ENCODE measurements at regions not wholly inside any gene's neighbourhood (a gene's known extent, or its start where the extent isn't known, plus 50 kb on each side); places are given as distances from the start of the nearest gene placed in this dataset.

DNA sequence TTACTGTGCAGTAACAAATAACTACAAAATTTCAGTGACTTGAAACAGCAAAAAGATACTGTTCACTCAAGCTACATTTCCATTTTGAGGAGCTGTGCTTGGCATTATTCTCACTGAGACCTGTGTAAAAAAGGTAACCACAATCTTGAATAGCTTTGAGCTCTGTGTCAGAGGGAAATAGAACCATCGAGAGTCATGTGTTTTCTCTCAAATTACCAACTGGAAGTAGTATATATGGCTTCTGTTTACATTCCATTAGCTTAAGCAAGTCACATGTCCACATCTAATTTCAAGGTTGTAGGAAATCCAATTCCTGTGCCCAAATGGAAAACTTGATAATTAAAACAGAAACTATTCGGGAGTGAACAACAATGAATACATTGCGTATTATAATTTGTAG is 82.9 kb upstream of the BANK1 start:
- no TSS peak for BruUV-seq (replicated peaks)
- Histone ChIP-seq H3K4me1 (ENCODE audit: control insufficient read depth, insufficient read depth, low read length) (no peaks in the 10 kb centered on the region), H3K36me3 (ENCODE audit: control insufficient read depth, insufficient read depth, low read length) (no peaks in the 10 kb centered on the region), H3K4me3 (ENCODE audit: low read depth in 2 of 2, low read length in 2 of 2) (no peak overlapping the region), H3K27ac (ENCODE audit: low read length) (no peak overlapping the region), H3K27me3 (ENCODE audit: control insufficient read depth, insufficient read depth, low read length) (no peaks in the 10 kb centered on the region), H3K9me3 (ENCODE audit: control insufficient read depth, insufficient read depth, low read depth, low read length) (0 out of 2 replicates have a peak, but pooled peaks cover 2% of the 10 kb centered on the region)
- ChIA-PET POLR2A (no interaction called here), CTCF (no interaction called here)
- in situ Hi-C loops (cut with HindIII; ENCODE audit: low pct_unique_long_range_greater_than_20kb, low sequenced_read_pairs): no loop called here
- DNase-seq (ENCODE audit: low read depth, low spot score) (no peak), ATAC-seq (no peak)
- TF ChIP-seq TCF7L2 (IDR thresholded peaks at IDR 0.05; ENCODE audit: low read depth, low read length) (no peak), POLR2AphosphoS5 (IDR thresholded peaks at IDR 0.05; ENCODE audit: low read depth, low read length) (no peak), REST (IDR thresholded peaks at IDR 0.05; ENCODE audit: insufficient read depth in 1 of 2, low read depth in 2 of 2, low read length in 1 of 2) (no peak), SIN3A (IDR thresholded peaks at IDR 0.05; ENCODE audit: borderline replicate concordance, insufficient read depth, low read depth, low read length) (no peak)
- TF ChIP-seq, protein P1, sequence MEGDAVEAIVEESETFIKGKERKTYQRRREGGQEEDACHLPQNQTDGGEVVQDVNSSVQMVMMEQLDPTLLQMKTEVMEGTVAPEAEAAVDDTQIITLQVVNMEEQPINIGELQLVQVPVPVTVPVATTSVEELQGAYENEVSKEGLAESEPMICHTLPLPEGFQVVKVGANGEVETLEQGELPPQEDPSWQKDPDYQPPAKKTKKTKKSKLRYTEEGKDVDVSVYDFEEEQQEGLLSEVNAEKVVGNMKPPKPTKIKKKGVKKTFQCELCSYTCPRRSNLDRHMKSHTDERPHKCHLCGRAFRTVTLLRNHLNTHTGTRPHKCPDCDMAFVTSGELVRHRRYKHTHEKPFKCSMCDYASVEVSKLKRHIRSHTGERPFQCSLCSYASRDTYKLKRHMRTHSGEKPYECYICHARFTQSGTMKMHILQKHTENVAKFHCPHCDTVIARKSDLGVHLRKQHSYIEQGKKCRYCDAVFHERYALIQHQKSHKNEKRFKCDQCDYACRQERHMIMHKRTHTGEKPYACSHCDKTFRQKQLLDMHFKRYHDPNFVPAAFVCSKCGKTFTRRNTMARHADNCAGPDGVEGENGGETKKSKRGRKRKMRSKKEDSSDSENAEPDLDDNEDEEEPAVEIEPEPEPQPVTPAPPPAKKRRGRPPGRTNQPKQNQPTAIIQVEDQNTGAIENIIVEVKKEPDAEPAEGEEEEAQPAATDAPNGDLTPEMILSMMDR (IDR thresholded peaks at IDR 0.05): no peak
- intact Hi-C loops (cut with micrococcal nuclease; ENCODE audit: unreplicated experiment): no loop called here

DNA sequence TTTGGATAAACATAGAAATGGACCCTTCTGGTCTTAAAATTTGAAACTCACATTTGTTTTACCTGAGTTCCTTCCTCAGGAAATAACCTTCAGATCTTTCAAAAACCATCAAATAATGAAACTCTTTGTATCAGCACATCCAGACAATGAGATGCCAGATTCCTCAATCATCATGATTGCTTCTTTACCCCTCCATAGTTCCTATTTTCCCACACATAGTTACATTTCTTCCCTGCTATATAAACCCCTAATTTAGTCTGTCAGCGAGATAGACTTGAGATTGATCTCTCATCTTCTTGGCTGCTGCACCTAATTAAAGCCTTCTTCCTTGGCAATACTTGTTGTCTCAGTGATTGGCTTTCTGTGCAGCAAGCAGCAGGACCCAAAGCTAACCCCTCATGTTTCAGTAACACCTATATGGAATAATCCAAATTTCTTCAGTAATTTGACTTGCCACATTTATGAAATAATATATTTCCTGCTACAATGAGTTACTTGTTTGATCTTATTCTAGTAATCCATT is 83.9 kb upstream of the BANK1 start:
- ChIA-PET POLR2A (no interaction called here), CTCF (no interaction called here)
- H3K4me1 ChIP-seq (ENCODE audit: control insufficient read depth, insufficient read depth, low read length): no peaks in the 10 kb centered on the region
- no peak overlapping the region for H3K27ac ChIP-seq (ENCODE audit: low read length)
- H3K27me3 ChIP-seq (ENCODE audit: control insufficient read depth, insufficient read depth, low read length): no peaks in the 10 kb centered on the region
- intact Hi-C loops (cut with micrococcal nuclease; ENCODE audit: unreplicated experiment) (no loop called here), in situ Hi-C loops (cut with HindIII; ENCODE audit: low pct_unique_long_range_greater_than_20kb, low sequenced_read_pairs) (no loop called here)
- no peaks in the 10 kb centered on the region for H3K36me3 ChIP-seq (ENCODE audit: control insufficient read depth, insufficient read depth, low read length)
- ATAC-seq: no peak
- no peak for TF ChIP-seq TCF7L2 (IDR thresholded peaks at IDR 0.05; ENCODE audit: low read depth, low read length)
- DNase-seq (ENCODE audit: low read depth, low spot score): no peak
- H3K9me3 ChIP-seq (ENCODE audit: control insufficient read depth, insufficient read depth, low read depth, low read length): 0 out of 2 replicates have a peak, but pooled peaks cover 2% of the 10 kb centered on the region
- BruUV-seq (replicated peaks): no TSS peak
- H3K4me3 ChIP-seq (ENCODE audit: low read depth in 2 of 2, low read length in 2 of 2): no peak overlapping the region

DNA sequence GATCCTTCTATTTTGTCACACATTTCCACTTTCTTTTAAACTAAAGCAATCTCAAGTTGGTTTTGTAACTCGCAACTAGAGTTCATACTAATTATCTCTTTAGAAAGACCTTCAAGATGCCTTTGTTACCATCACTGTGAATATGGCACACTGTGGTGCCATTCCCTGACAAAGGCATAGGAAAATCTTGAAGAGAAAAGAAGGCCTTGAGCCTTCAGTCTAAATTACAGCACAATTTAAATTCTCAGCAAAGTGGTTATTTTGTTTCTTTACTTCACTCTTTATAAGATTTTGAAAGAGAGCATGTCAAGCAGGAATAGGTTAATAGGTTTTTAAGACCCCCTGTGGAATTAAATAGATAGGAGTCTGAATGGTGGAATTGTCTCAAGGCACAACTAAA is 89.0 kb upstream of the BANK1 start:
- POLR2A ChIA-PET: no interaction called here
- no peak overlapping the region for H3K27ac ChIP-seq (ENCODE audit: low read length)
- no peak for DNase-seq (ENCODE audit: low read depth, low spot score)
- CTCF ChIA-PET: no interaction called here
- H3K9me3 ChIP-seq (ENCODE audit: control insufficient read depth, insufficient read depth, low read depth, low read length): no peaks in the 10 kb centered on the region
- no peaks in the 10 kb centered on the region for H3K27me3 ChIP-seq (ENCODE audit: control insufficient read depth, insufficient read depth, low read length)
- no peak for ATAC-seq
- H3K4me1 ChIP-seq (ENCODE audit: control insufficient read depth, insufficient read depth, low read length): no peaks in the 10 kb centered on the region
- in situ Hi-C loops (cut with HindIII; ENCODE audit: low pct_unique_long_range_greater_than_20kb, low sequenced_read_pairs): no loop called here
- no TSS peak for BruUV-seq (replicated peaks)
- H3K4me3 ChIP-seq (ENCODE audit: low read depth in 2 of 2, low read length in 2 of 2): no peak overlapping the region
- intact Hi-C loops (cut with micrococcal nuclease; ENCODE audit: unreplicated experiment): no loop called here
- H3K36me3 ChIP-seq (ENCODE audit: control insufficient read depth, insufficient read depth, low read length): no peaks in the 10 kb centered on the region
- TF ChIP-seq, protein P1 (IDR thresholded peaks at IDR 0.05): no peak
- TF ChIP-seq TCF7L2 (IDR thresholded peaks at IDR 0.05; ENCODE audit: low read depth, low read length) (no peak), REST (IDR thresholded peaks at IDR 0.05; ENCODE audit: insufficient read depth in 1 of 2, low read depth in 2 of 2, low read length in 1 of 2) (no peak), POLR2AphosphoS5 (IDR thresholded peaks at IDR 0.05; ENCODE audit: low read depth, low read length) (no peak), SIN3A (IDR thresholded peaks at IDR 0.05; ENCODE audit: borderline replicate concordance, insufficient read depth, low read depth, low read length) (no peak)
